K562 (cell line): ENCODE measurements at regions not wholly inside any gene's neighbourhood (a gene's known extent, or its start where the extent isn't known, plus 50 kb on each side); places are given as distances from the start of the nearest gene placed in this dataset.

Experiments used
- ATAC-seq: fragments of 200-7000 bp; cut with Tn5 transposase; 3 replicates; pipeline ENCODE4 v1.9.1; 2020; ENCODE audit warnings: moderate library complexity
- BruUV-seq: library from RNA; stranded (reverse); fragments of 400-500 nt; replicated peaks from 2 replicates; lab custom pipeline; 2021; lab: Mats Ljungman, UMichigan
- CTCF ChIA-PET: fragments of 300-600 bp; formaldehyde crosslinking; extraction: SDS; loops from one replicate; lab custom pipeline; 2021; ENCODE audit warnings: low intra/inter-chr PET ratio; lab: Yijun Ruan, JAX
- POLR2A ChIA-PET: fragments of 300-600, 350-650 bp; sonication (Branson Sonifier 250); formaldehyde crosslinking; extraction: SDS; loops from one replicate; lab custom pipeline; 2021; ENCODE audit warnings: antibody characterized with exemption, inconsistent platforms; lab: Yijun Ruan, JAX
- DNase-seq, 4 experiments: peaks; one replicate each; pipeline versions ENCODE4 v3.0.0 to v3.0.0-alpha.2; 2011 to 2018; ENCODE audit warnings: low spot score in 3 of 4, mixed read lengths in 3 of 4; ENCODE audit errors: extremely low read depth in 1 of 4
- FAIRE-seq: peaks from 2 replicates; lab custom pipeline; 2011; peaks lifted over from hg19 to GRCh38; lab: Jason Lieb, UNC
- H2AFZ ChIP-seq: 2 replicates; pipeline ENCODE4 v1.6.0; 2011; ENCODE audit warnings: low read depth, low read length, control low read depth, inconsistent platforms
- H3K27ac ChIP-seq: fragments of 200-600 bp; 3 replicates; pipeline ENCODE4 v1.8.0; 2011; ENCODE audit warnings: low read depth, mild to moderate bottlenecking, control low read depth, inconsistent platforms, low read length, moderate library complexity, mixed read lengths; ENCODE audit errors: extremely low read depth
- H3K27me3 ChIP-seq, 2 experiments: fragments of 300-600 bp in 1 of 2; 2 replicates in 1 of 2; 3 replicates in 1 of 2; pipeline versions ENCODE4 v1.6.0 to v1.8.0; 2011; ENCODE audit warnings: inconsistent platforms in 2 of 2, low read length in 2 of 2, mild to moderate bottlenecking in 1 of 2, mixed read lengths in 1 of 2, moderate library complexity in 1 of 2; ENCODE audit not compliant: control insufficient read depth in 2 of 2, insufficient read depth in 2 of 2
- H3K36me3 ChIP-seq: fragments of 300-600 bp; 3 replicates; pipeline ENCODE4 v1.8.0; 2011; ENCODE audit warnings: mild to moderate bottlenecking, low read length, inconsistent platforms; ENCODE audit not compliant: control insufficient read depth, insufficient read depth
- H3K4me1 ChIP-seq, 2 experiments: fragments of 200-600 bp in 1 of 2; replicated peaks in 1 of 2; 2 replicates in 1 of 2; 3 replicates in 1 of 2; pipeline versions ENCODE4 v1.5.1 to v1.8.0; 2011; ENCODE audit warnings: inconsistent platforms in 2 of 2, low read length in 2 of 2, mild to moderate bottlenecking in 1 of 2, mixed read lengths in 1 of 2, moderate library complexity in 1 of 2; ENCODE audit not compliant: control insufficient read depth in 2 of 2, insufficient read depth in 2 of 2
- H3K4me2 ChIP-seq: 2 replicates; pipeline ENCODE4 v1.6.1; 2011; ENCODE audit warnings: low read length, control low read depth, inconsistent platforms, mixed read lengths; ENCODE audit not compliant: insufficient read depth
- H3K4me3 ChIP-seq: fragments of 200-600 bp; sonication (generic), shearing (Covaris generic); 2 replicates; pipeline ENCODE4 v1.5.1; 2016; ENCODE audit warnings: control low read depth, inconsistent platforms
- H3K79me2 ChIP-seq: fragments of 200-600 bp; 3 replicates; pipeline ENCODE4 v1.8.0; 2011; ENCODE audit warnings: low read length, inconsistent platforms; ENCODE audit not compliant: control insufficient read depth, insufficient read depth
- H3K9ac ChIP-seq, 2 experiments: 2 replicates each; pipeline versions ENCODE4 v1.6.0 to v1.6.1; 2011; ENCODE audit warnings: low read depth in 2 of 2, low read length in 2 of 2, control low read depth in 1 of 2, inconsistent platforms in 1 of 2, mild to moderate bottlenecking in 1 of 2, mixed read lengths in 1 of 2; ENCODE audit not compliant: insufficient read depth in 1 of 2
- H3K9me1 ChIP-seq: one replicate; pipeline ENCODE4 v1.6.0; 2011; ENCODE audit warnings: inconsistent platforms, mild to moderate bottlenecking, low read length, moderate library complexity; ENCODE audit not compliant: control insufficient read depth, insufficient read depth
- H3K9me3 ChIP-seq: replicated peaks from 2 replicates; pipeline ENCODE4 v1.5.1; 2011; ENCODE audit warnings: low read depth, low read length, inconsistent platforms; ENCODE audit not compliant: control insufficient read depth, insufficient read depth
- H4K20me1 ChIP-seq: replicated peaks from 2 replicates; pipeline ENCODE4 v1.6.1; 2011; ENCODE audit warnings: low read length, inconsistent platforms, mixed read lengths; ENCODE audit not compliant: control insufficient read depth, insufficient read depth
- BRD9 ChIP-seq: fragments of 450-650 bp; IDR thresholded peaks from 2 replicates; pipeline ENCODE4 v1.6.1; 2018; ENCODE audit warnings: low read depth; ENCODE audit not compliant: partially characterized antibody
- CBFB ChIP-seq: sonication (generic); formaldehyde crosslinking; IDR thresholded peaks from 2 replicates; pipeline ENCODE4 v1.4.0; 2020; ENCODE audit warnings: mild to moderate bottlenecking, missing genetic modification reagents
- FOS ChIP-seq: IDR thresholded peaks from 3 replicates; pipeline ENCODE4 v1.6.1; 2011; ENCODE audit not compliant: insufficient read length; ENCODE audit errors: extremely low read depth
- HDGF ChIP-seq: fragments of 450-650 bp; IDR thresholded peaks from 2 replicates; pipeline ENCODE4 v1.6.1; 2016
- MXI1 ChIP-seq: IDR thresholded peaks from 2 replicates; pipeline ENCODE4 v1.6.1; 2011; ENCODE audit warnings: low read depth, mild to moderate bottlenecking, improper control_type of control experiment, low read length
- NFYB ChIP-seq: IDR thresholded peaks from 2 replicates; pipeline ENCODE4 v1.6.1; 2011; ENCODE audit warnings: mild to moderate bottlenecking, moderate library complexity; ENCODE audit not compliant: insufficient read length; ENCODE audit errors: extremely low read depth
- PHF8 ChIP-seq: fragments of 200-600 bp; sonication (generic); IDR thresholded peaks from 2 replicates; pipeline ENCODE4 v1.6.1; 2012; ENCODE audit warnings: mixed run types, mild to moderate bottlenecking, inconsistent platforms, low read length, moderate library complexity, borderline replicate concordance
- PTRF ChIP-seq: fragments of 450-650 bp; IDR thresholded peaks from 2 replicates; pipeline ENCODE4 v1.6.1; 2016; ENCODE audit warnings: mild to moderate bottlenecking, missing genetic modification characterization, missing compliant biosample characterization
- STAG1 ChIP-seq: sonication (generic); formaldehyde crosslinking; IDR thresholded peaks from 2 replicates; pipeline ENCODE4 v1.5.0; 2020; ENCODE audit warnings: missing genetic modification reagents, borderline replicate concordance
- TAF7 ChIP-seq: fragments of 450-650 bp; IDR thresholded peaks from 2 replicates; pipeline ENCODE4 v1.6.1; 2016; ENCODE audit warnings: missing genetic modification characterization, missing compliant biosample characterization
- ZNF551 ChIP-seq: fragments of 250-450 bp; sonication (Bioruptor Pico); IDR thresholded peaks from 2 replicates; pipeline ENCODE4 v1.5.0; 2021; ENCODE audit warnings: mild to moderate bottlenecking, moderate library complexity
- ZNF644 ChIP-seq: fragments of 200-800 bp; sonication (Bioruptor generic); IDR thresholded peaks from 2 replicates; pipeline ENCODE4 v1.6.1; 2016; ENCODE audit warnings: low read depth, missing genetic modification characterization, missing compliant biosample characterization
- in situ Hi-C: fragments of 300-500 bp; cut with MboI; formaldehyde crosslinking; loops from 4 replicates; pipeline ENCODE4 v1.15.0; 2018; ENCODE audit warnings: inconsistent platforms, mixed read lengths
- intact Hi-C: fragments of 100-400 bp; cut with micrococcal nuclease; formaldehyde crosslinking; loops from 2 replicates; pipeline ENCODE4 v1.14.2; 2022
- TF ChIP-seq, protein P1 (sequence below): sonication (generic); formaldehyde crosslinking; IDR thresholded peaks from 2 replicates; pipeline ENCODE4 v1.8.0; 2022; ENCODE audit warnings: mild to moderate bottlenecking, missing genetic modification reagents
- TF ChIP-seq, protein P2 (sequence below): fragments of 250-450 bp; sonication (Bioruptor Pico); IDR thresholded peaks from 2 replicates; pipeline ENCODE4 v1.6.1; 2021; ENCODE audit warnings: mild to moderate bottlenecking
- TF ChIP-seq, protein P3 (sequence below): fragments of 450-650 bp; IDR thresholded peaks from 2 replicates; pipeline ENCODE4 v1.6.1; 2014; ENCODE audit warnings: low read depth, mild to moderate bottlenecking, moderate library complexity, borderline replicate concordance
- TF ChIP-seq, protein P4 (sequence below), 2 experiments: IDR thresholded peaks; 2 replicates each; pipeline ENCODE4 v1.6.1; 2011; ENCODE audit warnings: borderline replicate concordance in 1 of 2, control low read depth in 1 of 2, low read depth in 1 of 2, low read length in 1 of 2, mild to moderate bottlenecking in 1 of 2, mixed read lengths in 1 of 2, moderate library complexity in 1 of 2; ENCODE audit not compliant: insufficient read depth in 1 of 2, insufficient read length in 1 of 2, poor library complexity in 1 of 2, severe bottlenecking in 1 of 2; ENCODE audit errors: extremely low read depth in 1 of 2
- TF ChIP-seq, protein P5 (sequence below): IDR thresholded peaks from 2 replicates; pipeline ENCODE4 v1.6.1; 2011; ENCODE audit warnings: borderline replicate concordance, low read depth, mild to moderate bottlenecking, moderate library complexity, low read length; ENCODE audit not compliant: insufficient read depth, poor library complexity, severe bottlenecking

DNA sequence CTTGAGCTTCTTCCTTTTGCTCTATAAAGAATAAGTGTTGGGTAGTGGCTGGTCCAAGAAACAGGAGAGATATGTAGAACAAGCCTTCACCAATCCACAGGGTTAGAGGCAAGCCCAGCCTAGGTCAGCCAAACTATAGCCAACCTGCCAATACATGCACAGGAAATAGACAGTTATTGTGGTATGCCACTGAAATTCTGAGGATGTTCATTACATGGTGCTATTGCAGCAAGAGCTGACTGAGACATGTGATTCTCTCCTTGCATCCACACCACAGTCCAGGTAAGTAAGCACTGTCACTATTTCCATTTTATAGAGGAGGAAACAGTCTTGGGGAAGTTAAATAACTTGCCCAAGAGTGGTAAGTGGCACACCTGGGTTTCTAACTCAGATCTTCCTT is 268.1 kb downstream of the NPIPA8 start:
- peaks cover 40% of the 10 kb centered on the region; the same call in 2 of the 3 replicates for H3K36me3 ChIP-seq
- no peak overlapping the region for H3K9ac ChIP-seq
- no peak overlapping the region for H2AFZ ChIP-seq
- no peak overlapping the region for H3K4me2 ChIP-seq
- DNase-seq (no peak), FAIRE-seq (no peak), ATAC-seq (no peak)
- H3K9me1 ChIP-seq: no peaks in the 10 kb centered on the region
- H3K27ac ChIP-seq: no peak overlapping the region
- ChIA-PET POLR2A (no interaction called here), CTCF (no interaction called here)
- no peaks in the 10 kb centered on the region; a peak in 1 of 5 replicates for H3K27me3 ChIP-seq
- no peaks in the 10 kb centered on the region for H3K4me1 ChIP-seq
- TF ChIP-seq HDGF (no peak), ZNF551 (CRISPR knock-in tag) (no peak), CBFB (CRISPR knock-in tag) (no peak), NFYB (no peak), BRD9 (no peak), STAG1 (no peak), MXI1 (no peak), ZNF644 (tag) (no peak), PTRF (no peak), PHF8 (no peak), TAF7 (tag) (no peak), FOS (no peak)
- TF ChIP-seq, protein P1, sequence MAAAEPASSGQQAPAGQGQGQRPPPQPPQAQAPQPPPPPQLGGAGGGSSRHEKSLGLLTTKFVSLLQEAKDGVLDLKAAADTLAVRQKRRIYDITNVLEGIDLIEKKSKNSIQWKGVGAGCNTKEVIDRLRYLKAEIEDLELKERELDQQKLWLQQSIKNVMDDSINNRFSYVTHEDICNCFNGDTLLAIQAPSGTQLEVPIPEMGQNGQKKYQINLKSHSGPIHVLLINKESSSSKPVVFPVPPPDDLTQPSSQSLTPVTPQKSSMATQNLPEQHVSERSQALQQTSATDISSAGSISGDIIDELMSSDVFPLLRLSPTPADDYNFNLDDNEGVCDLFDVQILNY: no peak
- TF ChIP-seq, protein P2, sequence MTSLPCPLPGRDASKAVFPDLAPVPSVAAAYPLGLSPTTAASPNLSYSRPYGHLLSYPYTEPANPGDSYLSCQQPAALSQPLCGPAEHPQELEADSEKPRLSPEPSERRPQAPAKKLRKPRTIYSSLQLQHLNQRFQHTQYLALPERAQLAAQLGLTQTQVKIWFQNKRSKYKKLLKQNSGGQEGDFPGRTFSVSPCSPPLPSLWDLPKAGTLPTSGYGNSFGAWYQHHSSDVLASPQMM: no peak
- TF ChIP-seq, protein P3, sequence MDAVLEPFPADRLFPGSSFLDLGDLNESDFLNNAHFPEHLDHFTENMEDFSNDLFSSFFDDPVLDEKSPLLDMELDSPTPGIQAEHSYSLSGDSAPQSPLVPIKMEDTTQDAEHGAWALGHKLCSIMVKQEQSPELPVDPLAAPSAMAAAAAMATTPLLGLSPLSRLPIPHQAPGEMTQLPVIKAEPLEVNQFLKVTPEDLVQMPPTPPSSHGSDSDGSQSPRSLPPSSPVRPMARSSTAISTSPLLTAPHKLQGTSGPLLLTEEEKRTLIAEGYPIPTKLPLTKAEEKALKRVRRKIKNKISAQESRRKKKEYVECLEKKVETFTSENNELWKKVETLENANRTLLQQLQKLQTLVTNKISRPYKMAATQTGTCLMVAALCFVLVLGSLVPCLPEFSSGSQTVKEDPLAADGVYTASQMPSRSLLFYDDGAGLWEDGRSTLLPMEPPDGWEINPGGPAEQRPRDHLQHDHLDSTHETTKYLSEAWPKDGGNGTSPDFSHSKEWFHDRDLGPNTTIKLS: no peak
- TF ChIP-seq, protein P4, sequence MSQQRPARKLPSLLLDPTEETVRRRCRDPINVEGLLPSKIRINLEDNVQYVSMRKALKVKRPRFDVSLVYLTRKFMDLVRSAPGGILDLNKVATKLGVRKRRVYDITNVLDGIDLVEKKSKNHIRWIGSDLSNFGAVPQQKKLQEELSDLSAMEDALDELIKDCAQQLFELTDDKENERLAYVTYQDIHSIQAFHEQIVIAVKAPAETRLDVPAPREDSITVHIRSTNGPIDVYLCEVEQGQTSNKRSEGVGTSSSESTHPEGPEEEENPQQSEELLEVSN (IDR thresholded peaks at IDR 0.05; ENCODE audit: borderline replicate concordance in 1 of 2, extremely low read depth in 1 of 2, insufficient read depth in 1 of 2, insufficient read length in 1 of 2, low read depth in 1 of 2, low read length in 1 of 2, poor library complexity in 1 of 2, severe bottlenecking in 1 of 2): no peak
- TF ChIP-seq, protein P5, sequence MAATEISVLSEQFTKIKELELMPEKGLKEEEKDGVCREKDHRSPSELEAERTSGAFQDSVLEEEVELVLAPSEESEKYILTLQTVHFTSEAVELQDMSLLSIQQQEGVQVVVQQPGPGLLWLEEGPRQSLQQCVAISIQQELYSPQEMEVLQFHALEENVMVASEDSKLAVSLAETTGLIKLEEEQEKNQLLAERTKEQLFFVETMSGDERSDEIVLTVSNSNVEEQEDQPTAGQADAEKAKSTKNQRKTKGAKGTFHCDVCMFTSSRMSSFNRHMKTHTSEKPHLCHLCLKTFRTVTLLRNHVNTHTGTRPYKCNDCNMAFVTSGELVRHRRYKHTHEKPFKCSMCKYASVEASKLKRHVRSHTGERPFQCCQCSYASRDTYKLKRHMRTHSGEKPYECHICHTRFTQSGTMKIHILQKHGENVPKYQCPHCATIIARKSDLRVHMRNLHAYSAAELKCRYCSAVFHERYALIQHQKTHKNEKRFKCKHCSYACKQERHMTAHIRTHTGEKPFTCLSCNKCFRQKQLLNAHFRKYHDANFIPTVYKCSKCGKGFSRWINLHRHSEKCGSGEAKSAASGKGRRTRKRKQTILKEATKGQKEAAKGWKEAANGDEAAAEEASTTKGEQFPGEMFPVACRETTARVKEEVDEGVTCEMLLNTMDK: no peak
- no TSS peak for BruUV-seq
- no peaks in the 10 kb centered on the region for H4K20me1 ChIP-seq
- H3K9me3 ChIP-seq: no peaks in the 10 kb centered on the region
- in situ Hi-C loops: no loop called here
- H3K4me3 ChIP-seq: no peak overlapping the region
- H3K79me2 ChIP-seq: peaks cover 25% of the 10 kb centered on the region
- intact Hi-C loops: no loop called here
